ENCODE measurements at regions not wholly inside any gene's neighbourhood (a gene's known extent, or its start where the extent isn't known, plus 50 kb on each side); places are given as distances from the start of the nearest gene placed in this dataset.

GRCh38 chr4:66639361-66639760, 905.9 kb downstream of the CENPC start:
- TF ChIP-seq EZH2 (IDR thresholded peaks at IDR 0.05; ENCODE audit: low read length) (no peak), CTCF (optimal IDR thresholded peaks at IDR 0.05 in 1 of 3, IDR thresholded peaks at IDR 0.05 in 1 of 3, conservative IDR thresholded peaks at IDR 0.05 in 1 of 3; ENCODE audit: extremely low read depth in 1 of 3, insufficient read depth in 2 of 3, low read length in 3 of 3) (no peak)

All from keratinocyte (primary cell).